ENCODE measurements at regions not wholly inside any gene's neighbourhood (a gene's known extent, or its start where the extent isn't known, plus 50 kb on each side); places are given as distances from the start of the nearest gene placed in this dataset.

DNA sequence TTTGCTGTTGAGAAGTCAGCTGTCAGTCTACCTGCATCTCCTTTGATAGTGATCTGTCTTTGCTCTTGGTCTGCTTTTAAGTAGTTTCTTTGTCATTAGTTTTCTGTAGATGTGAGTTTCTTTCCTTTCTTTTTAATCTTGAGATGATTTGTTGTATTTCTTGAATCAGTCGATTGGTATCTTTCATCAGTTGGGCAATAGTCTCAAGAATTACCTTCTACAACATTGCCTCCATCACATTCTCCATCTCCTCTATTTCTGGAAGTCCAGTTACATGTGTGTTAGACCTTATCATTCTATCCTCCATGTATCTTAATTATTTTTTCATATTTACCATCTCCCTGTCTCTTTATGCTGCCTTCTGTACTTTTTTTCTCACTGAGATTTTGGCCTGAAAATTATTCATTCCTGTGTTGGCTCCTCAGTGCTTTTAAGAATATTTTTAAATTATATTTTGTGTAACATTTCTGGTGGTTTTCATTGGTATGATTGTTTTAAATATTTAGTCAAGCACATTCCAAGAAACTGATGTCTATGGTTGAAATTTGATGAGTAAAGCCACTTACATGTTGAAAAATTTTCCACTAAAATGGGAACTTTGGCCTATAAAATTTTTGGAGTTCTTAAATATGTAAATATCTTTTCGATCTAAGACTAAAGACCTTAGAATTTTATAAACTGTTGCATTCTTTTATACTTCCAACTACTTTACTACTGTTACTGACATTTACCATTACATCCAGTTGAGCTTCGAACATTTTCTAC, 239.5 kb upstream of the MGAT5 start:
- H2BK120ac ChIP-seq (ENCODE audit: low read depth, low read length), result peak overlapping the region; percentile 99
- peak overlapping the region; percentile 99 for H3K23ac ChIP-seq (ENCODE audit: low read depth, low read length)
- H3K9me3 ChIP-seq (ENCODE audit: control insufficient read depth, insufficient read depth, low read length), result no peaks in the 10 kb centered on the region
- peak overlapping the region; percentile 100 for H2BK5ac ChIP-seq (ENCODE audit: low read depth, low read length, poor library complexity, severe bottlenecking)
- peaks cover 3% of the 10 kb centered on the region; the same call in 1 of the 2 replicates for H3K9me1 ChIP-seq (ENCODE audit: insufficient read depth, low read length)
- CTCF ChIA-PET, result no interaction called here
- H3K27ac ChIP-seq (ENCODE audit: insufficient read depth, low read length), result peak overlapping the region; percentile 99
- no peak overlapping the region for H2AFZ ChIP-seq (replicated peaks; ENCODE audit: low read length, poor library complexity)
- no peak overlapping the region for H2AK9ac ChIP-seq (replicated peaks; ENCODE audit: low read depth, low read length, poor library complexity)
- peak; percentile 66 for ATAC-seq (ENCODE audit: low read depth)
- peak overlapping the region; percentile 86; the same call in 1 of the 2 replicates for H2AK5ac ChIP-seq (ENCODE audit: low read depth, low read length)
- peak overlapping the region; percentile 42; the same call in 1 of the 2 replicates for H3K4me2 ChIP-seq (ENCODE audit: low read depth, low read length)
- peak; percentile 93 for DNase-seq
- H2BK15ac ChIP-seq (ENCODE audit: low read depth, low read length), result peak overlapping the region; percentile 95; the same call in 2 of the 3 replicates
- WGBS, 2 experiments (ENCODE audit: extremely low coverage in 2 of 2, insufficient read length in 1 of 2), result no CpG with 5 or more reads among the region's 3 CpGs
- peak overlapping the region; percentile 100 for H3K18ac ChIP-seq (ENCODE audit: low read depth, low read length)
- H3K27me3 ChIP-seq (ENCODE audit: control insufficient read depth, insufficient read depth, low read length), result no peaks in the 10 kb centered on the region
- in situ Hi-C loops (cut with MboI; ENCODE audit: low sequenced_read_pairs) (no loop called here), dilution Hi-C loops (cut with HindIII; ENCODE audit: low sequenced_read_pairs, unreplicated experiment) (no loop called here), intact Hi-C loops (cut with micrococcal nuclease) (loop anchor here (1.0 to 5.0 kb wide), 3 partner anchors 72 to 128 kb away; no protein-coding TSS in a partner anchor)
- no peaks in the 10 kb centered on the region for H4K20me1 ChIP-seq (ENCODE audit: insufficient read depth, low read length)
- H4K5ac ChIP-seq (ENCODE audit: low read depth, low read length), result peak overlapping the region; percentile 100
- peak overlapping the region; percentile 99 for H4K91ac ChIP-seq (ENCODE audit: insufficient read depth, low read depth, low read length)
- H3K79me1 ChIP-seq (ENCODE audit: low read depth in 1 of 2, low read length in 2 of 2), result no peaks in the 10 kb centered on the region
- peaks cover 30% of the 10 kb centered on the region for H3K4me1 ChIP-seq (ENCODE audit: control insufficient read depth, insufficient read depth, low read length)
- no peak overlapping the region for H3K4me3 ChIP-seq (ENCODE audit: insufficient read depth, low read depth, low read length)
- peak overlapping the region; percentile 99 for H2BK20ac ChIP-seq (ENCODE audit: low read depth, low read length)
- peak overlapping the region; percentile 98 for H3K56ac ChIP-seq (ENCODE audit: extremely low read depth, insufficient read depth, low read length)
- no peaks in the 10 kb centered on the region for H3K36me3 ChIP-seq (ENCODE audit: control insufficient read depth, insufficient read depth, low read length)
- no TSS peak for BruUV-seq (replicated peaks)
- POLR2A ChIA-PET (ENCODE audit: unreplicated experiment), result no interaction called here
- H3K9ac ChIP-seq (ENCODE audit: low read depth, low read length), result peak overlapping the region; percentile 59; the same call in 1 of the 2 replicates
- TF ChIP-seq CEBPB (IDR thresholded peaks at IDR 0.05; ENCODE audit: low read depth, low read length) (peak; percentile 88), FOS (IDR thresholded peaks at IDR 0.05; ENCODE audit: low read depth, low read length) (0 out of 2 replicates have a peak, but pooled peaks have one; percentile 2), MAFK (IDR thresholded peaks at IDR 0.05; ENCODE audit: low read depth, low read length) (peak; percentile 25; the same call in 1 of the 2 replicates), NFE2L2 (IDR thresholded peaks at IDR 0.05; ENCODE audit: low read depth, low read length) (no peak)
- TF ChIP-seq, protein P1, sequence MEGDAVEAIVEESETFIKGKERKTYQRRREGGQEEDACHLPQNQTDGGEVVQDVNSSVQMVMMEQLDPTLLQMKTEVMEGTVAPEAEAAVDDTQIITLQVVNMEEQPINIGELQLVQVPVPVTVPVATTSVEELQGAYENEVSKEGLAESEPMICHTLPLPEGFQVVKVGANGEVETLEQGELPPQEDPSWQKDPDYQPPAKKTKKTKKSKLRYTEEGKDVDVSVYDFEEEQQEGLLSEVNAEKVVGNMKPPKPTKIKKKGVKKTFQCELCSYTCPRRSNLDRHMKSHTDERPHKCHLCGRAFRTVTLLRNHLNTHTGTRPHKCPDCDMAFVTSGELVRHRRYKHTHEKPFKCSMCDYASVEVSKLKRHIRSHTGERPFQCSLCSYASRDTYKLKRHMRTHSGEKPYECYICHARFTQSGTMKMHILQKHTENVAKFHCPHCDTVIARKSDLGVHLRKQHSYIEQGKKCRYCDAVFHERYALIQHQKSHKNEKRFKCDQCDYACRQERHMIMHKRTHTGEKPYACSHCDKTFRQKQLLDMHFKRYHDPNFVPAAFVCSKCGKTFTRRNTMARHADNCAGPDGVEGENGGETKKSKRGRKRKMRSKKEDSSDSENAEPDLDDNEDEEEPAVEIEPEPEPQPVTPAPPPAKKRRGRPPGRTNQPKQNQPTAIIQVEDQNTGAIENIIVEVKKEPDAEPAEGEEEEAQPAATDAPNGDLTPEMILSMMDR (conservative IDR thresholded peaks at IDR 0.05; ENCODE audit: low read depth, low read length), result no peak
- TF ChIP-seq, protein P2, sequence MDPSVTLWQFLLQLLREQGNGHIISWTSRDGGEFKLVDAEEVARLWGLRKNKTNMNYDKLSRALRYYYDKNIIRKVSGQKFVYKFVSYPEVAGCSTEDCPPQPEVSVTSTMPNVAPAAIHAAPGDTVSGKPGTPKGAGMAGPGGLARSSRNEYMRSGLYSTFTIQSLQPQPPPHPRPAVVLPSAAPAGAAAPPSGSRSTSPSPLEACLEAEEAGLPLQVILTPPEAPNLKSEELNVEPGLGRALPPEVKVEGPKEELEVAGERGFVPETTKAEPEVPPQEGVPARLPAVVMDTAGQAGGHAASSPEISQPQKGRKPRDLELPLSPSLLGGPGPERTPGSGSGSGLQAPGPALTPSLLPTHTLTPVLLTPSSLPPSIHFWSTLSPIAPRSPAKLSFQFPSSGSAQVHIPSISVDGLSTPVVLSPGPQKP (IDR thresholded peaks at IDR 0.05; ENCODE audit: borderline replicate concordance, low read depth, low read length), result no peak
- peak overlapping the region; percentile 96 to 98 for H4K8ac ChIP-seq (ENCODE audit: low read depth in 2 of 2, low read length in 2 of 2)
- peak overlapping the region; percentile 95 for H3K4ac ChIP-seq (ENCODE audit: low read depth, low read length)
- peak overlapping the region; percentile 95 for H3K14ac ChIP-seq (replicated peaks; ENCODE audit: low read depth, low read length)
